ENCODE measurements at regions not wholly inside any gene's neighbourhood (a gene's known extent, or its start where the extent isn't known, plus 50 kb on each side); places are given as distances from the start of the nearest gene placed in this dataset.

- H3K9me3 ChIP-seq, result peaks cover 0 to 7% of the 10 kb centered on the region in 2 donors
- H3K4me3 ChIP-seq, result no peak overlapping the region
- H3K27me3 ChIP-seq, result no peaks in the 10 kb centered on the region
- DNase-seq (ENCODE audit: low spot score in 2 of 2), result no peak
- peaks cover 0 to 15% of the 10 kb centered on the region in 2 donors for H3K4me1 ChIP-seq
- no peak for TF ChIP-seq CTCF (IDR thresholded peaks at IDR 0.05)
- intact Hi-C loops (cut with DNase I), result no loop called here
- peak overlapping the region in 1 of 2 donors; percentile 25 for H3K27ac ChIP-seq
- no peaks in the 10 kb centered on the region for H3K36me3 ChIP-seq
Measured at GRCh38 chr2:107323946-107324565, 438.1 kb upstream of the ST6GAL2 start.

- H3K36me3 ChIP-seq, result no peaks in the 10 kb centered on the region
- peaks cover 0 to 15% of the 10 kb centered on the region in 2 donors for H3K4me1 ChIP-seq
- no peak for TF ChIP-seq CTCF (IDR thresholded peaks at IDR 0.05)
- no peak overlapping the region for H3K4me3 ChIP-seq
- H3K27me3 ChIP-seq, result no peaks in the 10 kb centered on the region
- H3K27ac ChIP-seq, result peak overlapping the region; percentile 79 to 80
- intact Hi-C loops (cut with DNase I), result loop anchor here (5.0 kb wide), 2 partner anchors 86 to 464 kb away; no protein-coding TSS in a partner anchor
- DNase-seq (ENCODE audit: low spot score in 2 of 2), result peak in 1 of 2 donors; percentile 68
- H3K9me3 ChIP-seq, result peaks cover 0 to 7% of the 10 kb centered on the region in 2 donors
Measured at GRCh38 chr2:107325981-107326786, 440.2 kb upstream of the ST6GAL2 start.

GRCh38 chr2:107334306-107334705 is 448.3 kb upstream of the ST6GAL2 start:
- Histone ChIP-seq H3K36me3 (no peaks in the 10 kb centered on the region), H3K27me3 (no peaks in the 10 kb centered on the region), H3K4me1 (peaks cover 0 to 15% of the 10 kb centered on the region in 2 donors), H3K27ac (no peak overlapping the region), H3K9me3 (no peaks in the 10 kb centered on the region), H3K4me3 (no peak overlapping the region)
- TF ChIP-seq CTCF (IDR thresholded peaks at IDR 0.05), result no peak
- DNase-seq (ENCODE audit: low spot score in 2 of 2), result no peak
- intact Hi-C loops (cut with DNase I), result no loop called here

GRCh38 chr2:107336526-107336925 is 450.6 kb upstream of the ST6GAL2 start:
- Histone ChIP-seq H3K4me3 (no peak overlapping the region), H3K9me3 (no peaks in the 10 kb centered on the region), H3K27ac (peak overlapping the region; percentile 77), H3K36me3 (no peaks in the 10 kb centered on the region), H3K27me3 (no peaks in the 10 kb centered on the region), H3K4me1 (peaks cover 0 to 15% of the 10 kb centered on the region in 2 donors)
- intact Hi-C loops (cut with DNase I), result loop anchor here (5.0 kb wide), 1 partner anchor 449 kb away; the partner anchor contains the start of gene ST6GAL2
- DNase-seq (ENCODE audit: low spot score in 2 of 2), result no peak
- no peak for TF ChIP-seq CTCF (IDR thresholded peaks at IDR 0.05)

- Histone ChIP-seq H3K4me3 (no peak overlapping the region), H3K27ac (peak overlapping the region; percentile 77), H3K27me3 (no peaks in the 10 kb centered on the region), H3K36me3 (no peaks in the 10 kb centered on the region), H3K4me1 (peaks cover 0 to 15% of the 10 kb centered on the region in 2 donors), H3K9me3 (no peaks in the 10 kb centered on the region)
- no peak for TF ChIP-seq CTCF (IDR thresholded peaks at IDR 0.05)
- intact Hi-C loops (cut with DNase I), result loop anchor here (1.0 to 5.0 kb wide), 2 partner anchors 75 to 450 kb away; partner anchors contain the start of gene ST6GAL2
- peak in 1 of 2 donors; percentile 68 for DNase-seq (ENCODE audit: low spot score in 2 of 2)
Measured at GRCh38 chr2:107337209-107337898, 451.4 kb upstream of the ST6GAL2 start.
